GM23338 (cell line): ENCODE measurements at regions not wholly inside any gene's neighbourhood (a gene's known extent, or its start where the extent isn't known, plus 50 kb on each side); places are given as distances from the start of the nearest gene placed in this dataset.

ENCODE experiments used
- CREB1 ChIP-seq: fragments of 250-450 bp; sonication (Bioruptor Pico); IDR thresholded peaks from 2 replicates; pipeline ENCODE4 v1.5.0; 2020; ENCODE audit warnings: low read depth, mild to moderate bottlenecking, moderate library complexity
- EZH2 ChIP-seq: fragments of 200-600 bp; sonication (generic); IDR thresholded peaks from one replicate; pipeline ENCODE4 v1.8.0; 2017; ENCODE audit warnings: antibody characterized with exemption, mild to moderate bottlenecking, low read depth; ENCODE audit not compliant: unreplicated experiment
- EZH2phosphoT487 ChIP-seq: fragments of 200-600 bp; sonication (generic); IDR thresholded peaks from one replicate; pipeline ENCODE4 v1.8.1; 2018; ENCODE audit warnings: antibody characterized with exemption; ENCODE audit not compliant: unreplicated experiment
- JUNB ChIP-seq: IDR thresholded peaks from one replicate; pipeline ENCODE4 v1.6.1; 2016; ENCODE audit warnings: antibody characterized with exemption; ENCODE audit not compliant: unreplicated experiment
- NANOG ChIP-seq: IDR thresholded peaks from 2 replicates; pipeline ENCODE4 v1.6.1; 2016; ENCODE audit warnings: antibody characterized with exemption, borderline replicate concordance
- POLR2AphosphoS5 ChIP-seq: IDR thresholded peaks from 2 replicates; pipeline ENCODE4 v1.6.1; 2016; ENCODE audit warnings: antibody characterized with exemption, low read depth
- STAT1 ChIP-seq: IDR thresholded peaks from one replicate; pipeline ENCODE4 v1.6.1; 2016; ENCODE audit warnings: antibody characterized with exemption; ENCODE audit not compliant: unreplicated experiment
- ZNF114 ChIP-seq: fragments of 250-450 bp; sonication (Bioruptor Pico); IDR thresholded peaks from 2 replicates; pipeline ENCODE4 v1.5.0; 2020; ENCODE audit warnings: mild to moderate bottlenecking, moderate library complexity
- ZNF331 ChIP-seq: fragments of 250-450 bp; sonication (Bioruptor Pico); IDR thresholded peaks from 2 replicates; pipeline ENCODE4 v1.5.0; 2020; ENCODE audit warnings: low read depth, mild to moderate bottlenecking, moderate library complexity
- TF ChIP-seq, protein P1 (sequence below), 2 experiments: fragments of 200-600 bp in 1 of 2; sonication (generic) in 1 of 2; conservative IDR thresholded peaks; 2 replicates each; pipeline versions ENCODE4 v1.5.1 to v1.6.1; 2016 to 2017; ENCODE audit warnings: antibody characterized with exemption in 2 of 2, low read depth in 2 of 2, mild to moderate bottlenecking in 2 of 2, moderate library complexity in 1 of 2
- TF ChIP-seq, protein P2 (sequence below): IDR thresholded peaks from 2 replicates; pipeline ENCODE4 v1.6.1; 2016; ENCODE audit warnings: antibody characterized with exemption
- TF ChIP-seq, protein P3 (sequence below): IDR thresholded peaks from one replicate; pipeline ENCODE4 v1.6.1; 2018; ENCODE audit warnings: antibody characterized with exemption; ENCODE audit not compliant: unreplicated experiment
- TF ChIP-seq, protein P4 (sequence below): fragments of 250-450 bp; sonication (Bioruptor Pico); IDR thresholded peaks from 2 replicates; pipeline ENCODE4 v1.5.0; 2020; ENCODE audit warnings: mild to moderate bottlenecking, moderate library complexity

DNA sequence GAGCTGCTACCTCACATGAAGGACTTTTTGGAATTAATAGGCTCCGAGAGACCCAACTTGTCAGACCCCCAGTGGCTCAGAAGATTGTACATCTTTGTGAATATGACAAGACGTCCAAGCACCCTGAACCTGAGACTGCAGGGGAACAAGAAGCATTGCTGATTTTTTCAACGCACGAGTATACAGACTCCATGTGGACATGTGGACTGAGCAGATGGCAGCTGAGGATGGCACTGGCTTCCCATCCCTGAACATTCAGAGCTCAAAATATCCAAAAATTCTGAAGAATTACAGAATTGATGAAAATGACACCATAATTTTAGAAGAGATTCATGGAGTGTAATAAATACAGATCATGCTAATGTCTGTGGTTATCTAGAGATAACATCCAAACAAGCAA lies 254.1 kb downstream of the MZT1 start:
- TF ChIP-seq, protein P1, sequence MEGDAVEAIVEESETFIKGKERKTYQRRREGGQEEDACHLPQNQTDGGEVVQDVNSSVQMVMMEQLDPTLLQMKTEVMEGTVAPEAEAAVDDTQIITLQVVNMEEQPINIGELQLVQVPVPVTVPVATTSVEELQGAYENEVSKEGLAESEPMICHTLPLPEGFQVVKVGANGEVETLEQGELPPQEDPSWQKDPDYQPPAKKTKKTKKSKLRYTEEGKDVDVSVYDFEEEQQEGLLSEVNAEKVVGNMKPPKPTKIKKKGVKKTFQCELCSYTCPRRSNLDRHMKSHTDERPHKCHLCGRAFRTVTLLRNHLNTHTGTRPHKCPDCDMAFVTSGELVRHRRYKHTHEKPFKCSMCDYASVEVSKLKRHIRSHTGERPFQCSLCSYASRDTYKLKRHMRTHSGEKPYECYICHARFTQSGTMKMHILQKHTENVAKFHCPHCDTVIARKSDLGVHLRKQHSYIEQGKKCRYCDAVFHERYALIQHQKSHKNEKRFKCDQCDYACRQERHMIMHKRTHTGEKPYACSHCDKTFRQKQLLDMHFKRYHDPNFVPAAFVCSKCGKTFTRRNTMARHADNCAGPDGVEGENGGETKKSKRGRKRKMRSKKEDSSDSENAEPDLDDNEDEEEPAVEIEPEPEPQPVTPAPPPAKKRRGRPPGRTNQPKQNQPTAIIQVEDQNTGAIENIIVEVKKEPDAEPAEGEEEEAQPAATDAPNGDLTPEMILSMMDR (conservative IDR thresholded peaks at IDR 0.05; ENCODE audit: low read depth in 2 of 2) = no peak
- no peak for TF ChIP-seq EZH2
- TF ChIP-seq JUNB = no peak
- TF ChIP-seq CREB1 (CRISPR knock-in tag) = no peak
- no peak for TF ChIP-seq POLR2AphosphoS5
- TF ChIP-seq EZH2phosphoT487 = no peak
- TF ChIP-seq ZNF114 = no peak
- TF ChIP-seq, protein P2, sequence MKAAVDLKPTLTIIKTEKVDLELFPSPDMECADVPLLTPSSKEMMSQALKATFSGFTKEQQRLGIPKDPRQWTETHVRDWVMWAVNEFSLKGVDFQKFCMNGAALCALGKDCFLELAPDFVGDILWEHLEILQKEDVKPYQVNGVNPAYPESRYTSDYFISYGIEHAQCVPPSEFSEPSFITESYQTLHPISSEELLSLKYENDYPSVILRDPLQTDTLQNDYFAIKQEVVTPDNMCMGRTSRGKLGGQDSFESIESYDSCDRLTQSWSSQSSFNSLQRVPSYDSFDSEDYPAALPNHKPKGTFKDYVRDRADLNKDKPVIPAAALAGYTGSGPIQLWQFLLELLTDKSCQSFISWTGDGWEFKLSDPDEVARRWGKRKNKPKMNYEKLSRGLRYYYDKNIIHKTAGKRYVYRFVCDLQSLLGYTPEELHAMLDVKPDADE = no peak
- TF ChIP-seq, protein P3, sequence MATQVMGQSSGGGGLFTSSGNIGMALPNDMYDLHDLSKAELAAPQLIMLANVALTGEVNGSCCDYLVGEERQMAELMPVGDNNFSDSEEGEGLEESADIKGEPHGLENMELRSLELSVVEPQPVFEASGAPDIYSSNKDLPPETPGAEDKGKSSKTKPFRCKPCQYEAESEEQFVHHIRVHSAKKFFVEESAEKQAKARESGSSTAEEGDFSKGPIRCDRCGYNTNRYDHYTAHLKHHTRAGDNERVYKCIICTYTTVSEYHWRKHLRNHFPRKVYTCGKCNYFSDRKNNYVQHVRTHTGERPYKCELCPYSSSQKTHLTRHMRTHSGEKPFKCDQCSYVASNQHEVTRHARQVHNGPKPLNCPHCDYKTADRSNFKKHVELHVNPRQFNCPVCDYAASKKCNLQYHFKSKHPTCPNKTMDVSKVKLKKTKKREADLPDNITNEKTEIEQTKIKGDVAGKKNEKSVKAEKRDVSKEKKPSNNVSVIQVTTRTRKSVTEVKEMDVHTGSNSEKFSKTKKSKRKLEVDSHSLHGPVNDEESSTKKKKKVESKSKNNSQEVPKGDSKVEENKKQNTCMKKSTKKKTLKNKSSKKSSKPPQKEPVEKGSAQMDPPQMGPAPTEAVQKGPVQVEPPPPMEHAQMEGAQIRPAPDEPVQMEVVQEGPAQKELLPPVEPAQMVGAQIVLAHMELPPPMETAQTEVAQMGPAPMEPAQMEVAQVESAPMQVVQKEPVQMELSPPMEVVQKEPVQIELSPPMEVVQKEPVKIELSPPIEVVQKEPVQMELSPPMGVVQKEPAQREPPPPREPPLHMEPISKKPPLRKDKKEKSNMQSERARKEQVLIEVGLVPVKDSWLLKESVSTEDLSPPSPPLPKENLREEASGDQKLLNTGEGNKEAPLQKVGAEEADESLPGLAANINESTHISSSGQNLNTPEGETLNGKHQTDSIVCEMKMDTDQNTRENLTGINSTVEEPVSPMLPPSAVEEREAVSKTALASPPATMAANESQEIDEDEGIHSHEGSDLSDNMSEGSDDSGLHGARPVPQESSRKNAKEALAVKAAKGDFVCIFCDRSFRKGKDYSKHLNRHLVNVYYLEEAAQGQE = no peak
- TF ChIP-seq NANOG = no peak
- no peak for TF ChIP-seq STAT1
- TF ChIP-seq, protein P4, sequence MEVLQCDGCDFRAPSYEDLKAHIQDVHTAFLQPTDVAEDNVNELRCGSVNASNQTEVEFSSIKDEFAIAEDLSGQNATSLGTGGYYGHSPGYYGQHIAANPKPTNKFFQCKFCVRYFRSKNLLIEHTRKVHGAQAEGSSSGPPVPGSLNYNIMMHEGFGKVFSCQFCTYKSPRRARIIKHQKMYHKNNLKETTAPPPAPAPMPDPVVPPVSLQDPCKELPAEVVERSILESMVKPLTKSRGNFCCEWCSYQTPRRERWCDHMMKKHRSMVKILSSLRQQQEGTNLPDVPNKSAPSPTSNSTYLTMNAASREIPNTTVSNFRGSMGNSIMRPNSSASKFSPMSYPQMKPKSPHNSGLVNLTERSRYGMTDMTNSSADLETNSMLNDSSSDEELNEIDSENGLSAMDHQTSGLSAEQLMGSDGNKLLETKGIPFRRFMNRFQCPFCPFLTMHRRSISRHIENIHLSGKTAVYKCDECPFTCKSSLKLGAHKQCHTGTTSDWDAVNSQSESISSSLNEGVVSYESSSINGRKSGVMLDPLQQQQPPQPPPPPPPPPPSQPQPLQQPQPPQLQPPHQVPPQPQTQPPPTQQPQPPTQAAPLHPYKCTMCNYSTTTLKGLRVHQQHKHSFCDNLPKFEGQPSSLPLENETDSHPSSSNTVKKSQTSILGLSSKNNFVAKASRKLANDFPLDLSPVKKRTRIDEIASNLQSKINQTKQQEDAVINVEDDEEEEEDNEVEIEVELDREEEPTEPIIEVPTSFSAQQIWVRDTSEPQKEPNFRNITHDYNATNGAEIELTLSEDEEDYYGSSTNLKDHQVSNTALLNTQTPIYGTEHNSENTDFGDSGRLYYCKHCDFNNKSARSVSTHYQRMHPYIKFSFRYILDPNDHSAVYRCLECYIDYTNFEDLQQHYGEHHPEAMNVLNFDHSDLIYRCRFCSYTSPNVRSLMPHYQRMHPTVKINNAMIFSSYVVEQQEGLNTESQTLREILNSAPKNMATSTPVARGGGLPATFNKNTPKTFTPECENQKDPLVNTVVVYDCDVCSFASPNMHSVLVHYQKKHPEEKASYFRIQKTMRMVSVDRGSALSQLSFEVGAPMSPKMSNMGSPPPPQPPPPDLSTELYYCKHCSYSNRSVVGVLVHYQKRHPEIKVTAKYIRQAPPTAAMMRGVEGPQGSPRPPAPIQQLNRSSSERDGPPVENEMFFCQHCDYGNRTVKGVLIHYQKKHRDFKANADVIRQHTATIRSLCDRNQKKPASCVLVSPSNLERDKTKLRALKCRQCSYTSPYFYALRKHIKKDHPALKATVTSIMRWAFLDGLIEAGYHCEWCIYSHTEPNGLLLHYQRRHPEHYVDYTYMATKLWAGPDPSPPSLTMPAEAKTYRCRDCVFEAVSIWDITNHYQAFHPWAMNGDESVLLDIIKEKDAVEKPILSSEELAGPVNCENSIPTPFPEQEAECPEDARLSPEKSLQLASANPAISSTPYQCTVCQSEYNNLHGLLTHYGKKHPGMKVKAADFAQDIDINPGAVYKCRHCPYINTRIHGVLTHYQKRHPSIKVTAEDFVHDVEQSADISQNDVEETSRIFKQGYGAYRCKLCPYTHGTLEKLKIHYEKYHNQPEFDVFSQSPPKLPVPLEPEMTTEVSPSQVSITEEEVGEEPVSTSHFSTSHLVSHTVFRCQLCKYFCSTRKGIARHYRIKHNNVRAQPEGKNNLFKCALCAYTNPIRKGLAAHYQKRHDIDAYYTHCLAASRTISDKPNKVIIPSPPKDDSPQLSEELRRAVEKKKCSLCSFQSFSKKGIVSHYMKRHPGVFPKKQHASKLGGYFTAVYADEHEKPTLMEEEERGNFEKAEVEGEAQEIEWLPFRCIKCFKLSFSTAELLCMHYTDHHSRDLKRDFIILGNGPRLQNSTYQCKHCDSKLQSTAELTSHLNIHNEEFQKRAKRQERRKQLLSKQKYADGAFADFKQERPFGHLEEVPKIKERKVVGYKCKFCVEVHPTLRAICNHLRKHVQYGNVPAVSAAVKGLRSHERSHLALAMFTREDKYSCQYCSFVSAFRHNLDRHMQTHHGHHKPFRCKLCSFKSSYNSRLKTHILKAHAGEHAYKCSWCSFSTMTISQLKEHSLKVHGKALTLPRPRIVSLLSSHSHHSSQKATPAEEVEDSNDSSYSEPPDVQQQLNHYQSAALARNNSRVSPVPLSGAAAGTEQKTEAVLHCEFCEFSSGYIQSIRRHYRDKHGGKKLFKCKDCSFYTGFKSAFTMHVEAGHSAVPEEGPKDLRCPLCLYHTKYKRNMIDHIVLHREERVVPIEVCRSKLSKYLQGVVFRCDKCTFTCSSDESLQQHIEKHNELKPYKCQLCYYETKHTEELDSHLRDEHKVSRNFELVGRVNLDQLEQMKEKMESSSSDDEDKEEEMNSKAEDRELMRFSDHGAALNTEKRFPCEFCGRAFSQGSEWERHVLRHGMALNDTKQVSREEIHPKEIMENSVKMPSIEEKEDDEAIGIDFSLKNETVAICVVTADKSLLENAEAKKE (CRISPR knock-in tag) = no peak
- no peak for TF ChIP-seq ZNF331 (CRISPR knock-in tag)
